NB4 (cell line): ENCODE measurements at regions not wholly inside any gene's neighbourhood (a gene's known extent, or its start where the extent isn't known, plus 50 kb on each side); places are given as distances from the start of the nearest gene placed in this dataset.
"Not testable (repeated sequence)": the region's sequence is repeated elsewhere in the genome, so short reads cannot be mapped to it uniquely, and the experiment has no call there.

Source experiments
- DNase-seq: peaks from one replicate; pipeline ENCODE4 v3.0.0; 2010; ENCODE audit warnings: low read depth
- H3K4me3 ChIP-seq: one replicate; pipeline ENCODE4 v1.5.1; 2011; ENCODE audit warnings: mild to moderate bottlenecking, low read depth, low read length, moderate library complexity
- MYC ChIP-seq: IDR thresholded peaks from 2 replicates; pipeline ENCODE4 v1.6.1; 2011; ENCODE audit warnings: low read depth, low read length
- POLR2A ChIP-seq: IDR thresholded peaks from 2 replicates; pipeline ENCODE4 v1.6.1; 2011; ENCODE audit warnings: mild to moderate bottlenecking; ENCODE audit not compliant: insufficient read length; ENCODE audit errors: extremely low read depth
- TF ChIP-seq, protein P1 (sequence below): IDR thresholded peaks from 2 replicates; pipeline ENCODE4 v1.6.1; 2011; ENCODE audit warnings: low read depth, low read length
- TF ChIP-seq, protein P2 (sequence below): IDR thresholded peaks from one replicate; pipeline ENCODE4 v1.5.1; 2012; ENCODE audit warnings: low read depth, low read length

DNA sequence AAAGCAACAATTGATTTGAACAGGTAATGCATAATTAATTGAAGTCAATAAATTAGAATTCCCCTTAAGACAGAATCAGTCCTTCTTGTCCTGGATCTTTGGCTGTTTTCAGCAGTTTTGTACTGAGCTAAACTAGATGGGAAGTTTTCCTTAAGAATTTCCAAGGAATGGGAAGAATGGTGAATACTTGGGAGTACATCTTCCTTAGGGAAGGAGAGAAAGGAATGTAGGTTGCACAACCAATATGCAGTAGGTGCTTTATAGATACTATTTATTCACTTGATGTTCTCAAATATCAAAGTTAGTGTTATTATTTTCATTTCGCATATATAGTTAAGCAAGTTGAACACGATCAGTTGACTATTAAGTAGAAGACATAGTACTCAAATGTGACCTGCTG, 183.5 kb upstream of the MAP1B start:
- TF ChIP-seq, protein P1, sequence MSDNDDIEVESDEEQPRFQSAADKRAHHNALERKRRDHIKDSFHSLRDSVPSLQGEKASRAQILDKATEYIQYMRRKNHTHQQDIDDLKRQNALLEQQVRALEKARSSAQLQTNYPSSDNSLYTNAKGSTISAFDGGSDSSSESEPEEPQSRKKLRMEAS: no peak
- TF ChIP-seq, protein P2, sequence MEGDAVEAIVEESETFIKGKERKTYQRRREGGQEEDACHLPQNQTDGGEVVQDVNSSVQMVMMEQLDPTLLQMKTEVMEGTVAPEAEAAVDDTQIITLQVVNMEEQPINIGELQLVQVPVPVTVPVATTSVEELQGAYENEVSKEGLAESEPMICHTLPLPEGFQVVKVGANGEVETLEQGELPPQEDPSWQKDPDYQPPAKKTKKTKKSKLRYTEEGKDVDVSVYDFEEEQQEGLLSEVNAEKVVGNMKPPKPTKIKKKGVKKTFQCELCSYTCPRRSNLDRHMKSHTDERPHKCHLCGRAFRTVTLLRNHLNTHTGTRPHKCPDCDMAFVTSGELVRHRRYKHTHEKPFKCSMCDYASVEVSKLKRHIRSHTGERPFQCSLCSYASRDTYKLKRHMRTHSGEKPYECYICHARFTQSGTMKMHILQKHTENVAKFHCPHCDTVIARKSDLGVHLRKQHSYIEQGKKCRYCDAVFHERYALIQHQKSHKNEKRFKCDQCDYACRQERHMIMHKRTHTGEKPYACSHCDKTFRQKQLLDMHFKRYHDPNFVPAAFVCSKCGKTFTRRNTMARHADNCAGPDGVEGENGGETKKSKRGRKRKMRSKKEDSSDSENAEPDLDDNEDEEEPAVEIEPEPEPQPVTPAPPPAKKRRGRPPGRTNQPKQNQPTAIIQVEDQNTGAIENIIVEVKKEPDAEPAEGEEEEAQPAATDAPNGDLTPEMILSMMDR: no peak
- no peak for TF ChIP-seq POLR2A
- no peak for TF ChIP-seq MYC
- no peak overlapping the region for H3K4me3 ChIP-seq
- no peak for DNase-seq

DNA sequence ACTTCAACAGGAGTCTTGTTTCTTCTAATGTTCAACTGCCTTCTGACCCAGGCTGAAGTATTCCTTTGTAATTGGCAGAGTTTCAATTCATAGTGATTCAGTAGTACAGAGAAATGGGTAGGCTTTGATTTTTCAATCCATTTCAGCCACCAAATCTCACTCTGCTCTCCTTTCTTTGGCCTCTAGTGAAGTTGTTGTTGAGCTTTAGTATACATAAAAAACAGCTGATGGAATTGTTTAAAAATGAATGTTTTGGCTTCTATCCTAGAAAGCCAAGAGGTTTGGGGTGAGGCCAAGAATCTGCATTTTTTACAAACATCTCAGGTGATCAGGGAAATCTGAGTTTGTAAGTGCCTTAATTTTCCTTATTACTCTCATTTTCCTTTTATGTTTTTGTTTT, 182.9 kb upstream of the MAP1B start:
- TF ChIP-seq, protein P1: no peak
- H3K4me3 ChIP-seq: no peak overlapping the region
- DNase-seq: no peak

GRCh38 chr5:71924980-71925379, 182.3 kb upstream of the MAP1B start:
- TF ChIP-seq, protein P2: no peak
- TF ChIP-seq POLR2A (no peak), MYC (no peak)
- TF ChIP-seq, protein P1: no peak
- H3K4me3 ChIP-seq: no peak overlapping the region
- DNase-seq: no peak

- TF ChIP-seq MYC: no peak
- no peak for TF ChIP-seq POLR2A
- TF ChIP-seq, protein P1: no peak
- TF ChIP-seq, protein P2: no peak
- no peak for DNase-seq
- no peak overlapping the region for H3K4me3 ChIP-seq
Observed at GRCh38 chr5:71925608-71926091, 181.6 kb upstream of the MAP1B start.

DNA sequence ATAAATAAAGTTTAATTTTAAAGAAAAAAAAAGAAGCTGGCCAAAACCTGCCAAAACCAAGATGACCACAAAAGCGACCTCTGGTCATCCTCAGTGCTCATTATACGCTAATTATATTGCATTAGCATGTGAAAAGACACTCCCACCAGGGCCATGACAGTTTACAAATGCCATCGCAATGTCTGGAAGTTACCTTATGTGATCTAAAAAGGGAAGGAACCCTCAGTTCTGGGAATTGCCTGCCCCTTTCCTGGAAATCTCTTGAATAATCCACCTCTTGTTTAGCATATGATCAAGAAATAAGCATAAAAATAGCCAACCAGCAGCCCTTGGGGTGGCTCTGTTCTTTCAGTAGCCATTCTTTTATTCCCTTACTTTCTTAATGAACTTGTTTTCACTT, 178.3 kb upstream of the MAP1B start:
- TF ChIP-seq, protein P1: no peak
- TF ChIP-seq, protein P2: no peak
- no peak overlapping the region for H3K4me3 ChIP-seq
- DNase-seq: no peak

DNA sequence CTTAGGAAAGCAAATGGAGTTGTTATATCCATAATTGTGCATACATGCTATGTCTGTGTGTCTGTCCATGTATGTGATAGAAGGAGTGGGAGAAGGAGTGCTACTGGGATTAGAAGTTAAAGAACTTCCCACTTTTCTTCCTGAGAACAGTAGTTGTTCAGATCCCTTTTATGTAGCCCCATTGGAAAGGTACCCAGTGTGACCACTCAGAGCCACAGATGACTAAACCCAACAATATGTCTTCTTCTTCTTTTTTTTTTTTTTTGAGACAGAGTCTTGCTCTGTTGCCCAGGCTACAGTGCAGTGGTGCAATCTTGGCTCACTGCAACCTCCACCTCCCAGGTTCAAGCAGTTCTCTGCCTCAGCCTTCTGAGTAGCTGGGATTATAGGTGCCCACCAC, 176.7 kb upstream of the MAP1B start:
- DNase-seq, H3K4me3 ChIP-seq: not testable (repeated sequence)

- no peak for DNase-seq
Observed at GRCh38 chr5:71932131-71932654, 175.1 kb upstream of the MAP1B start.

More at GRCh38 chr5:71932131-71932654, 175.1 kb upstream of the MAP1B start:
- TF ChIP-seq, protein P2: no peak
- TF ChIP-seq POLR2A (no peak), MYC (no peak)
- TF ChIP-seq, protein P1: no peak
- no peak overlapping the region for H3K4me3 ChIP-seq
